ENCODE measurements at regions not wholly inside any gene's neighbourhood (a gene's known extent, or its start where the extent isn't known, plus 50 kb on each side); places are given as distances from the start of the nearest gene placed in this dataset.

GRCh38 chr2:2572393-2573204, 241.5 kb upstream of the MYT1L start:
- H3K79me2 ChIP-seq (ENCODE audit: control insufficient read depth in 1 of 2, insufficient read depth in 2 of 2, low read length in 2 of 2), result no peaks in the 10 kb centered on the region; a peak in 1 of 4 replicates
- H3K18ac ChIP-seq (ENCODE audit: extremely low read depth, low read length), result no peak overlapping the region
- H3K4ac ChIP-seq (replicated peaks; ENCODE audit: insufficient read length, low read depth, low read length), result no peak overlapping the region
- H2BK5ac ChIP-seq (ENCODE audit: low read depth, low read length), result no peak overlapping the region; the same call in 1 of the 2 replicates
- no peak overlapping the region for H2BK15ac ChIP-seq (ENCODE audit: low read length)
- H3K9me3 ChIP-seq (ENCODE audit: insufficient read depth in 2 of 2, low read depth in 1 of 2, low read length in 1 of 2), result peaks cover 12 to 17% of the 10 kb centered on the region in 2 experiments
- H2BK12ac ChIP-seq (ENCODE audit: low read depth, low read length), result no peak overlapping the region; the same call in 1 of the 2 replicates
- ChIA-PET CTCF (ENCODE audit: partially characterized antibody) (interaction anchor here (1.0 kb wide), 1 partner anchor 19 kb away, joined by 3 read pairs; no protein-coding TSS in a partner anchor), POLR2A (ENCODE audit: partially characterized antibody) (no interaction called here)
- peak overlapping the region; percentile 5; the same call in 1 of the 2 replicates for H2AK5ac ChIP-seq (ENCODE audit: low read depth, low read length)
- no peak overlapping the region for H2BK120ac ChIP-seq (replicated peaks; ENCODE audit: low read depth, low read length)
- peaks cover 0 to 9% of the 10 kb centered on the region in 2 experiments for H4K20me1 ChIP-seq (replicated peaks in 1 of 2; ENCODE audit: control insufficient read depth in 1 of 2, insufficient read depth in 2 of 2, low read length in 2 of 2)
- no peaks in the 10 kb centered on the region for H3K4me1 ChIP-seq (replicated peaks in 1 of 4; ENCODE audit: control insufficient read depth in 3 of 4, insufficient read depth in 4 of 4, low read length in 3 of 4)
- no peak overlapping the region for H3K4me2 ChIP-seq (ENCODE audit: insufficient read depth in 1 of 2, low read depth in 2 of 2, low read length in 2 of 2)
- no peak overlapping the region; a peak in 1 of 7 replicates for H3K9ac ChIP-seq (replicated peaks in 1 of 4; ENCODE audit: extremely low read depth in 1 of 4, low read depth in 3 of 4, low read length in 3 of 4)
- no peaks in the 10 kb centered on the region for H3K79me1 ChIP-seq (ENCODE audit: low read depth, low read length)
- H3K56ac ChIP-seq (replicated peaks; ENCODE audit: insufficient read length, low read depth, low read length), result peak overlapping the region; percentile 94
- peak in 1 of 2 experiments; percentile 16 for DNase-seq (ENCODE audit: low read depth in 1 of 2, low spot score in 2 of 2)
- H2BK20ac ChIP-seq (ENCODE audit: low read length), result 0 out of 2 replicates have a peak overlapping the region, but pooled peaks have one; percentile 19
- H3K4me3 ChIP-seq (ENCODE audit: extremely low read depth in 1 of 4, insufficient read depth in 2 of 4, low read depth in 3 of 4, low read length in 4 of 4), result no peak overlapping the region
- TF ChIP-seq YY1 (IDR thresholded peaks at IDR 0.05; ENCODE audit: low read depth, low read length) (no peak), KDM5A (IDR thresholded peaks at IDR 0.05; ENCODE audit: low read length) (no peak), TAF1 (IDR thresholded peaks at IDR 0.05; ENCODE audit: low read depth, low read length) (no peak), HDAC6 (IDR thresholded peaks at IDR 0.05; ENCODE audit: low read depth, low read length) (no peak), RBBP5 (IDR thresholded peaks at IDR 0.05; ENCODE audit: borderline replicate concordance, low read depth, low read length) (no peak), HDAC2 (IDR thresholded peaks at IDR 0.05; ENCODE audit: borderline replicate concordance in 1 of 2, low read depth in 2 of 2, low read length in 2 of 2) (no peak), CEBPB (IDR thresholded peaks at IDR 0.05; ENCODE audit: low read depth, low read length) (no peak), SP1 (IDR thresholded peaks at IDR 0.05; ENCODE audit: low read depth, low read length) (no peak), SUZ12 (IDR thresholded peaks at IDR 0.05; ENCODE audit: low read length) (no peak)
- TF ChIP-seq, protein P1, sequence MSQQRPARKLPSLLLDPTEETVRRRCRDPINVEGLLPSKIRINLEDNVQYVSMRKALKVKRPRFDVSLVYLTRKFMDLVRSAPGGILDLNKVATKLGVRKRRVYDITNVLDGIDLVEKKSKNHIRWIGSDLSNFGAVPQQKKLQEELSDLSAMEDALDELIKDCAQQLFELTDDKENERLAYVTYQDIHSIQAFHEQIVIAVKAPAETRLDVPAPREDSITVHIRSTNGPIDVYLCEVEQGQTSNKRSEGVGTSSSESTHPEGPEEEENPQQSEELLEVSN (IDR thresholded peaks at IDR 0.05), result no peak
- FAIRE-seq, result no peak
- peak overlapping the region; percentile 23; the same call in 1 of the 2 replicates for H4K8ac ChIP-seq (ENCODE audit: extremely low read depth, insufficient read depth, low read length)
- WGBS, 2 experiments (ENCODE audit: extremely low coverage in 1 of 2, insufficient coverage in 1 of 2, insufficient read length in 1 of 2, insufficient replicate concordance in 2 of 2, low coverage in 1 of 2, low lambda C conversion rate in 2 of 2, missing lambda C conversion rate in 1 of 2), result 84 to 100% methylated on average over 2 to 24 of the region's 25 CpGs
- no peak overlapping the region for H4K91ac ChIP-seq (replicated peaks; ENCODE audit: insufficient read length, low read length)
- H3K36me3 ChIP-seq (ENCODE audit: control insufficient read depth in 2 of 4, insufficient read depth in 4 of 4, low read length in 3 of 4), result no peaks in the 10 kb centered on the region; a peak in 1 of 8 replicates
- H3K14ac ChIP-seq (ENCODE audit: insufficient read length), result no peak overlapping the region
- H3K23ac ChIP-seq (ENCODE audit: insufficient read length), result no peak overlapping the region
- H3K27ac ChIP-seq (ENCODE audit: low read depth, low read length), result no peak overlapping the region
- H3K27me3 ChIP-seq (replicated peaks in 1 of 4; ENCODE audit: control insufficient read depth in 3 of 4, extremely low read depth in 1 of 4, insufficient read depth in 3 of 4, low read length in 3 of 4), result no peaks in the 10 kb centered on the region
- peaks cover 18% of the 10 kb centered on the region; the same call in 1 of the 2 replicates for H3K23me2 ChIP-seq (ENCODE audit: low read depth, low read length)
- no peak overlapping the region for H4K5ac ChIP-seq (ENCODE audit: insufficient read length, low read depth, low read length)
- H2AFZ ChIP-seq (ENCODE audit: low read length), result no peak overlapping the region

Measured in H1 (cell line).